A549 (cell line): ENCODE measurements at regions not wholly inside any gene's neighbourhood (a gene's known extent, or its start where the extent isn't known, plus 50 kb on each side); places are given as distances from the start of the nearest gene placed in this dataset.

Experiments used
- ATAC-seq, 2 experiments: fragments of 200-7000 bp in 1 of 2; fragments of >200 bp in 1 of 2; cut with Nextera tagmentation in 1 of 2; cut with Tn5 transposase in 1 of 2; 3 replicates each; pipeline versions ENCODE4 v1.8.0 to v1.9.1; 2018 to 2020; ENCODE audit warnings: mild to moderate bottlenecking in 1 of 2, moderate library complexity in 1 of 2
- CTCF ChIA-PET: fragments of 300-600 bp; sonication (Branson Sonifier 250); formaldehyde crosslinking; extraction: SDS; loops from one replicate; lab custom pipeline; 2021; ENCODE audit warnings: antibody characterized with exemption, inconsistent platforms; lab: Yijun Ruan, JAX
- POLR2A ChIA-PET: fragments of 350-600 bp; formaldehyde crosslinking; extraction: SDS; loops from one replicate; lab custom pipeline; 2021; ENCODE audit warnings: antibody characterized with exemption, inconsistent platforms; lab: Yijun Ruan, JAX
- DNase-seq, 2 experiments: peaks; one replicate each; pipeline versions ENCODE4 v3.0.0 to v3.0.0-alpha.2; 2011 to 2016; ENCODE audit warnings: low read depth in 1 of 2, low spot score in 1 of 2
- FAIRE-seq: peaks from 2 replicates; lab custom pipeline; 2011; peaks lifted over from hg19 to GRCh38; lab: Jason Lieb, UNC
- H3K27ac ChIP-seq, 2 experiments: fragments of >200 bp; sonication (Bioruptor Twin); formaldehyde crosslinking; 3 replicates each; pipeline ENCODE4 v1.5.1; 2016 to 2017
- H3K4me1 ChIP-seq: fragments of >200 bp; sonication (Bioruptor Twin); formaldehyde crosslinking; 3 replicates; pipeline ENCODE4 v1.6.1; 2016
- H3K4me2 ChIP-seq: fragments of >200 bp; sonication (Bioruptor Twin); formaldehyde crosslinking; 3 replicates; pipeline ENCODE4 v1.6.1; 2016
- H3K4me3 ChIP-seq: fragments of >200 bp; sonication (Bioruptor Twin); formaldehyde crosslinking; 3 replicates; pipeline ENCODE4 v1.5.1; 2016
- H3K9me3 ChIP-seq: fragments of >200 bp; sonication (Bioruptor Twin); formaldehyde crosslinking; 3 replicates; pipeline ENCODE4 v1.6.1; 2016
- ATOH8 ChIP-seq: fragments of 250-450 bp; sonication (Bioruptor Pico); IDR thresholded peaks from 2 replicates; pipeline ENCODE4 v1.5.0; 2020; ENCODE audit warnings: low read depth, mild to moderate bottlenecking, moderate library complexity
- BHLHE40 ChIP-seq: IDR thresholded peaks from 2 replicates; pipeline ENCODE4 v1.6.1; 2012; ENCODE audit warnings: low read depth, low read length, inconsistent platforms
- EHF ChIP-seq: fragments of 250-450 bp; sonication (Bioruptor Pico); IDR thresholded peaks from 2 replicates; pipeline ENCODE4 v1.5.0; 2020; ENCODE audit warnings: mild to moderate bottlenecking
- FOSL2 ChIP-seq, 2 experiments: fragments of 450-650 bp in 1 of 2; fragments of >200 bp in 1 of 2; sonication (Bioruptor Twin) in 1 of 2; formaldehyde crosslinking; IDR thresholded peaks; 2 replicates each; pipeline versions ENCODE4 v1.5.0 to v1.6.1; 2016 to 2020; ENCODE audit warnings: mild to moderate bottlenecking in 1 of 2, moderate library complexity in 1 of 2
- FOXS1 ChIP-seq: fragments of 250-450 bp; sonication (Bioruptor Pico); IDR thresholded peaks from 2 replicates; pipeline ENCODE4 v1.5.0; 2020; ENCODE audit warnings: mild to moderate bottlenecking, moderate library complexity
- HEYL ChIP-seq: fragments of 250-450 bp; sonication (Bioruptor Pico); IDR thresholded peaks from 2 replicates; pipeline ENCODE4 v1.8.0; 2021; ENCODE audit warnings: mild to moderate bottlenecking, moderate library complexity
- HMGXB4 ChIP-seq: fragments of 250-450 bp; sonication (Bioruptor Pico); IDR thresholded peaks from 2 replicates; pipeline ENCODE4 v1.5.0; 2021; ENCODE audit warnings: mild to moderate bottlenecking, moderate library complexity, borderline replicate concordance
- HOXA7 ChIP-seq: fragments of 250-450 bp; sonication (Bioruptor Pico); IDR thresholded peaks from 2 replicates; pipeline ENCODE4 v1.5.0; 2020; ENCODE audit warnings: mild to moderate bottlenecking, moderate library complexity
- JUN ChIP-seq, 2 experiments: fragments of >200 bp; sonication (Bioruptor Twin); formaldehyde crosslinking; IDR thresholded peaks; 2 replicates in 1 of 2; 3 replicates in 1 of 2; pipeline ENCODE4 v1.6.1; 2016 to 2017
- MAZ ChIP-seq: fragments of 150-350 bp; IDR thresholded peaks from 2 replicates; pipeline ENCODE4 v1.6.1; 2014; ENCODE audit warnings: antibody characterized with exemption, low read depth, low read length, borderline replicate concordance
- NPAS2 ChIP-seq: fragments of 250-450 bp; sonication (Bioruptor Pico); IDR thresholded peaks from 2 replicates; pipeline ENCODE4 v1.8.0; 2022; ENCODE audit warnings: mild to moderate bottlenecking, moderate library complexity, borderline replicate concordance
- PBX3 ChIP-seq: IDR thresholded peaks from 2 replicates; pipeline ENCODE4 v1.6.1; 2012
- RCOR1 ChIP-seq: fragments of 150-350 bp; IDR thresholded peaks from 2 replicates; pipeline ENCODE4 v1.6.1; 2014; ENCODE audit warnings: antibody characterized with exemption, low read length, low read depth
- SREBF2 ChIP-seq: fragments of 450-650 bp; IDR thresholded peaks from 2 replicates; pipeline ENCODE4 v1.6.1; 2014; ENCODE audit warnings: mild to moderate bottlenecking, moderate library complexity
- TFCP2L1 ChIP-seq: fragments of 250-450 bp; sonication (Bioruptor Pico); IDR thresholded peaks from 2 replicates; pipeline ENCODE4 v1.5.0; 2021; ENCODE audit warnings: mild to moderate bottlenecking
- ZNF302 ChIP-seq: fragments of 250-450 bp; sonication (Bioruptor Pico); IDR thresholded peaks from 2 replicates; pipeline ENCODE4 v1.9.0; 2021; ENCODE audit warnings: inconsistent platforms, mild to moderate bottlenecking, moderate library complexity
- WGBS: methylation state at CpG from one replicate; pipeline ENCODE4 v1.1.6; 2017; ENCODE audit errors: missing lambda C conversion rate; 5-methylcytosine and 5-hydroxymethylcytosine counted together
- TF ChIP-seq, protein P1 (sequence below): fragments of >200 bp; sonication (Bioruptor Twin); formaldehyde crosslinking; IDR thresholded peaks from 2 replicates; pipeline ENCODE4 v1.6.1; 2016
- TF ChIP-seq, protein P2 (sequence below): fragments of 200-600 bp; sonication (generic); IDR thresholded peaks from 2 replicates; pipeline ENCODE4 v1.6.1; 2016; ENCODE audit warnings: antibody characterized with exemption, mild to moderate bottlenecking, moderate library complexity

DNA sequence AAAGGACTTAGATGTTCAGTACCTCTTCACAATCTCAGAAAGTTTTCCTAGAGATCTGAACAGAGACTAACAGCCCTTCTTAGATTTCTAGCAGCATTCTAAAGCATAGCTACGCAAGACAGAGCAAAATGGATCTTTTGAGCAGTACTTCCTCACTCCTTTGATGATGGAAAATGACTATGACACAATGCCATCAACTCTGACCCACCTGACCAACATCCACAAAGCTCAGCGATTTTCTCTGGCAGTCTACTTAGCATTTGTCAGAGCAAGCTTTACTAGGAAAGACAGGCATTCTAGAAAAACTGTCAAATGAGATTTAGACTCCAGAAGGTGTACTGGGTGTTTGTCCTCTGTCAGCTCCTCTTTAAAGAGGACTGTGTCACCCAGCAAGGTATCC, 180.9 kb upstream of the ACVR2A start:
- no peaks in the 10 kb centered on the region for H3K9me3 ChIP-seq
- H3K4me1 ChIP-seq = no peaks in the 10 kb centered on the region
- 0% methylated on average over 2 of the region's 2 CpGs for WGBS
- no peak overlapping the region for H3K27ac ChIP-seq
- ChIA-PET CTCF (no interaction called here), POLR2A (no interaction called here)
- ATAC-seq = no peak
- TF ChIP-seq NPAS2 (CRISPR knock-in tag) (no peak), TFCP2L1 (no peak), PBX3 (no peak), SREBF2 (no peak), FOSL2 (IDR thresholded peaks at IDR 0.05) (no peak), FOSL2 (CRISPR knock-in tag; IDR thresholded peaks at IDR 0.05) (no peak), HOXA7 (CRISPR knock-in tag) (no peak), BHLHE40 (no peak), ATOH8 (CRISPR knock-in tag) (no peak), JUN (IDR thresholded peaks at IDR 0.05) (no peak)
- TF ChIP-seq, protein P1, sequence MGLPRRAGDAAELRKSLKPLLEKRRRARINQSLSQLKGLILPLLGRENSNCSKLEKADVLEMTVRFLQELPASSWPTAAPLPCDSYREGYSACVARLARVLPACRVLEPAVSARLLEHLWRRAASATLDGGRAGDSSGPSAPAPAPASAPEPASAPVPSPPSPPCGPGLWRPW = no peak
- TF ChIP-seq, protein P2, sequence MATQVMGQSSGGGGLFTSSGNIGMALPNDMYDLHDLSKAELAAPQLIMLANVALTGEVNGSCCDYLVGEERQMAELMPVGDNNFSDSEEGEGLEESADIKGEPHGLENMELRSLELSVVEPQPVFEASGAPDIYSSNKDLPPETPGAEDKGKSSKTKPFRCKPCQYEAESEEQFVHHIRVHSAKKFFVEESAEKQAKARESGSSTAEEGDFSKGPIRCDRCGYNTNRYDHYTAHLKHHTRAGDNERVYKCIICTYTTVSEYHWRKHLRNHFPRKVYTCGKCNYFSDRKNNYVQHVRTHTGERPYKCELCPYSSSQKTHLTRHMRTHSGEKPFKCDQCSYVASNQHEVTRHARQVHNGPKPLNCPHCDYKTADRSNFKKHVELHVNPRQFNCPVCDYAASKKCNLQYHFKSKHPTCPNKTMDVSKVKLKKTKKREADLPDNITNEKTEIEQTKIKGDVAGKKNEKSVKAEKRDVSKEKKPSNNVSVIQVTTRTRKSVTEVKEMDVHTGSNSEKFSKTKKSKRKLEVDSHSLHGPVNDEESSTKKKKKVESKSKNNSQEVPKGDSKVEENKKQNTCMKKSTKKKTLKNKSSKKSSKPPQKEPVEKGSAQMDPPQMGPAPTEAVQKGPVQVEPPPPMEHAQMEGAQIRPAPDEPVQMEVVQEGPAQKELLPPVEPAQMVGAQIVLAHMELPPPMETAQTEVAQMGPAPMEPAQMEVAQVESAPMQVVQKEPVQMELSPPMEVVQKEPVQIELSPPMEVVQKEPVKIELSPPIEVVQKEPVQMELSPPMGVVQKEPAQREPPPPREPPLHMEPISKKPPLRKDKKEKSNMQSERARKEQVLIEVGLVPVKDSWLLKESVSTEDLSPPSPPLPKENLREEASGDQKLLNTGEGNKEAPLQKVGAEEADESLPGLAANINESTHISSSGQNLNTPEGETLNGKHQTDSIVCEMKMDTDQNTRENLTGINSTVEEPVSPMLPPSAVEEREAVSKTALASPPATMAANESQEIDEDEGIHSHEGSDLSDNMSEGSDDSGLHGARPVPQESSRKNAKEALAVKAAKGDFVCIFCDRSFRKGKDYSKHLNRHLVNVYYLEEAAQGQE = no peak
- H3K4me3 ChIP-seq = no peak overlapping the region
- no peak for FAIRE-seq
- DNase-seq = no peak
- H3K4me2 ChIP-seq = no peak overlapping the region

GRCh38 chr2:147663153-147663961, 181.5 kb upstream of the ACVR2A start:
- WGBS = 2% methylated on average over 5 of the region's 5 CpGs
- ATAC-seq = no peak
- Histone ChIP-seq H3K9me3 (no peaks in the 10 kb centered on the region), H3K4me2 (no peak overlapping the region), H3K27ac (no peak overlapping the region), H3K4me3 (no peak overlapping the region), H3K4me1 (no peaks in the 10 kb centered on the region)
- ChIA-PET POLR2A (no interaction called here), CTCF (no interaction called here)
- no peak for FAIRE-seq
- TF ChIP-seq HEYL (CRISPR knock-in tag) (no peak), RCOR1 (no peak), FOXS1 (CRISPR knock-in tag) (no peak), ZNF302 (CRISPR knock-in tag) (no peak), MAZ (no peak), HMGXB4 (CRISPR knock-in tag) (no peak), JUN (IDR thresholded peaks at IDR 0.05) (no peak), EHF (CRISPR knock-in tag) (no peak)
- no peak for DNase-seq
